IMR-90 (cell line): ENCODE measurements at regions not wholly inside any gene's neighbourhood (a gene's known extent, or its start where the extent isn't known, plus 50 kb on each side); places are given as distances from the start of the nearest gene placed in this dataset.

Experiments used
- ATAC-seq: fragments of 200-7000 bp; cut with Tn5 transposase; 2 replicates; pipeline ENCODE4 v1.9.1; 2020; ENCODE audit warnings: low read depth, mild to moderate bottlenecking, moderate library complexity
- BruUV-seq: library from RNA; stranded (reverse); fragments of 400-500 nt; replicated peaks from 2 replicates; lab custom pipeline; 2021; lab: Mats Ljungman, UMichigan
- CTCF ChIA-PET: fragments of 300-600 bp; formaldehyde crosslinking; extraction: SDS; loops from one replicate; lab custom pipeline; 2021; ENCODE audit warnings: antibody characterized with exemption; lab: Yijun Ruan, JAX
- POLR2A ChIA-PET: fragments of 300-600 bp; sonication (Branson Sonifier 250); formaldehyde crosslinking; loops from one replicate; lab custom pipeline; 2022; ENCODE audit warnings: antibody characterized with exemption; ENCODE audit not compliant: unreplicated experiment; lab: Charles Lee
- DNase-seq: peaks from one replicate; pipeline ENCODE4 v3.0.0; 2013
- H2AFZ ChIP-seq: replicated peaks from 2 replicates; pipeline ENCODE3; 2013; ENCODE audit warnings: low read length, mild to moderate bottlenecking; ENCODE audit not compliant: poor library complexity
- H2AK5ac ChIP-seq: 2 replicates; pipeline ENCODE4 v1.6.1; 2013; ENCODE audit warnings: low read depth, low read length, inconsistent platforms
- H2AK9ac ChIP-seq: replicated peaks from 2 replicates; pipeline ENCODE3; 2013; ENCODE audit warnings: mild to moderate bottlenecking, low read depth, low read length, moderate library complexity; ENCODE audit not compliant: poor library complexity
- H2BK120ac ChIP-seq: 2 replicates; pipeline ENCODE4 v1.6.1; 2013; ENCODE audit warnings: low read depth, low read length, inconsistent platforms
- H2BK15ac ChIP-seq: 3 replicates; pipeline ENCODE4 v1.6.1; 2013; ENCODE audit warnings: low read depth, low read length, inconsistent platforms
- H2BK20ac ChIP-seq: 2 replicates; pipeline ENCODE4 v1.6.1; 2013; ENCODE audit warnings: low read depth, mild to moderate bottlenecking, inconsistent platforms, low read length, moderate library complexity
- H2BK5ac ChIP-seq: 2 replicates; pipeline ENCODE4 v1.6.1; 2013; ENCODE audit warnings: mild to moderate bottlenecking, low read depth, low read length, inconsistent platforms; ENCODE audit not compliant: poor library complexity, severe bottlenecking
- H3K14ac ChIP-seq: replicated peaks from 2 replicates; pipeline ENCODE4 v1.6.1; 2013; ENCODE audit warnings: low read depth, low read length, inconsistent platforms
- H3K18ac ChIP-seq: 2 replicates; pipeline ENCODE4 v1.6.1; 2013; ENCODE audit warnings: low read depth, low read length, control low read depth
- H3K23ac ChIP-seq: 2 replicates; pipeline ENCODE4 v1.6.1; 2013; ENCODE audit warnings: low read depth, low read length, inconsistent platforms
- H3K27ac ChIP-seq: 2 replicates; pipeline ENCODE4 v1.5.1; 2013; ENCODE audit warnings: mild to moderate bottlenecking, control low read depth, low read length; ENCODE audit not compliant: insufficient read depth
- H3K27me3 ChIP-seq: 2 replicates; pipeline ENCODE4 v1.6.1; 2013; ENCODE audit warnings: low read length; ENCODE audit not compliant: control insufficient read depth, insufficient read depth
- H3K36me3 ChIP-seq: 2 replicates; pipeline ENCODE4 v1.6.1; 2013; ENCODE audit warnings: low read length, mixed read lengths; ENCODE audit not compliant: control insufficient read depth, insufficient read depth
- H3K4ac ChIP-seq: 2 replicates; pipeline ENCODE4 v1.6.1; 2013; ENCODE audit warnings: low read depth, low read length, inconsistent platforms
- H3K4me1 ChIP-seq: 2 replicates; pipeline ENCODE4 v1.6.1; 2013; ENCODE audit warnings: low read length, mixed read lengths; ENCODE audit not compliant: control insufficient read depth, insufficient read depth
- H3K4me2 ChIP-seq: 2 replicates; pipeline ENCODE4 v1.6.1; 2013; ENCODE audit warnings: low read depth, mild to moderate bottlenecking, control low read depth, low read length, moderate library complexity
- H3K4me3 ChIP-seq: 2 replicates; pipeline ENCODE4 v1.5.1; 2013; ENCODE audit warnings: low read depth, mild to moderate bottlenecking, control low read depth, low read length, moderate library complexity; ENCODE audit not compliant: insufficient read depth
- H3K56ac ChIP-seq: 2 replicates; pipeline ENCODE4 v1.6.1; 2013; ENCODE audit warnings: low read length, inconsistent platforms; ENCODE audit not compliant: insufficient read depth; ENCODE audit errors: extremely low read depth
- H3K79me1 ChIP-seq, 2 experiments: 2 replicates each; pipeline ENCODE4 v1.6.1; 2013; ENCODE audit warnings: low read length in 2 of 2, inconsistent platforms in 1 of 2, low read depth in 1 of 2
- H3K9ac ChIP-seq: 2 replicates; pipeline ENCODE4 v1.6.1; 2013; ENCODE audit warnings: low read depth, low read length, control low read depth
- H3K9me1 ChIP-seq: 2 replicates; pipeline ENCODE4 v1.6.1; 2013; ENCODE audit warnings: low read length, inconsistent platforms; ENCODE audit not compliant: insufficient read depth
- H3K9me3 ChIP-seq: 2 replicates; pipeline ENCODE4 v1.6.1; 2013; ENCODE audit warnings: low read length; ENCODE audit not compliant: control insufficient read depth, insufficient read depth
- H4K20me1 ChIP-seq: 2 replicates; pipeline ENCODE4 v1.6.1; 2013; ENCODE audit warnings: low read length, inconsistent platforms; ENCODE audit not compliant: insufficient read depth
- H4K5ac ChIP-seq: 2 replicates; pipeline ENCODE4 v1.6.1; 2013; ENCODE audit warnings: mild to moderate bottlenecking, low read depth, low read length, control low read depth
- H4K8ac ChIP-seq, 2 experiments: 2 replicates each; pipeline ENCODE4 v1.6.1; 2013; ENCODE audit warnings: low read depth in 2 of 2, low read length in 2 of 2, control low read depth in 1 of 2, inconsistent platforms in 1 of 2
- H4K91ac ChIP-seq: 2 replicates; pipeline ENCODE4 v1.6.1; 2013; ENCODE audit warnings: low read depth, low read length, inconsistent platforms; ENCODE audit not compliant: insufficient read depth
- BHLHE40 ChIP-seq: fragments of 150-350 bp; IDR thresholded peaks from 2 replicates; pipeline ENCODE4 v1.6.1; 2016; ENCODE audit warnings: mild to moderate bottlenecking, low read depth, low read length
- CEBPB ChIP-seq: IDR thresholded peaks from 2 replicates; pipeline ENCODE4 v1.6.1; 2012; ENCODE audit warnings: low read depth, low read length, improper control_type of control experiment
- CHD1 ChIP-seq: IDR thresholded peaks from 2 replicates; pipeline ENCODE4 v1.6.1; 2012; ENCODE audit warnings: low read depth, low read length, improper control_type of control experiment
- CTCF ChIP-seq: conservative IDR thresholded peaks from 2 replicates; pipeline ENCODE4 v1.5.1; 2012; ENCODE audit warnings: mild to moderate bottlenecking, low read depth, low read length, improper control_type of control experiment
- ELK1 ChIP-seq: fragments of 150-350 bp; IDR thresholded peaks from 2 replicates; pipeline ENCODE4 v1.6.1; 2016; ENCODE audit warnings: low read depth, mild to moderate bottlenecking, low read length, moderate library complexity, borderline replicate concordance
- FOS ChIP-seq: fragments of 150-350 bp; IDR thresholded peaks from 2 replicates; pipeline ENCODE4 v1.6.1; 2016; ENCODE audit warnings: low read depth, low read length
- MAFK ChIP-seq: IDR thresholded peaks from 2 replicates; pipeline ENCODE4 v1.6.1; 2012; ENCODE audit warnings: low read depth, low read length, improper control_type of control experiment
- MAZ ChIP-seq: IDR thresholded peaks from 2 replicates; pipeline ENCODE4 v1.6.1; 2012; ENCODE audit warnings: low read depth, mild to moderate bottlenecking, low read length, improper control_type of control experiment, moderate library complexity, borderline replicate concordance
- MXI1 ChIP-seq: IDR thresholded peaks from 2 replicates; pipeline ENCODE4 v1.6.1; 2012; ENCODE audit warnings: low read depth, mild to moderate bottlenecking, low read length, moderate library complexity, borderline replicate concordance
- NFE2L2 ChIP-seq: fragments of 150-350 bp; IDR thresholded peaks from 2 replicates; pipeline ENCODE4 v1.6.1; 2016; ENCODE audit warnings: low read depth, mild to moderate bottlenecking, low read length
- POLR2A ChIP-seq: IDR thresholded peaks from 2 replicates; pipeline ENCODE4 v1.6.1; 2012; ENCODE audit warnings: mild to moderate bottlenecking, low read depth, low read length
- RAD21 ChIP-seq: IDR thresholded peaks from 2 replicates; pipeline ENCODE4 v1.6.1; 2012; ENCODE audit warnings: low read length, improper control_type of control experiment
- RCOR1 ChIP-seq: IDR thresholded peaks from 2 replicates; pipeline ENCODE4 v1.6.1; 2012; ENCODE audit warnings: mild to moderate bottlenecking, low read length, improper control_type of control experiment; ENCODE audit not compliant: insufficient replicate concordance
- RFX5 ChIP-seq: IDR thresholded peaks from 2 replicates; pipeline ENCODE4 v1.8.0; 2012; ENCODE audit warnings: low read depth, mild to moderate bottlenecking, low read length, moderate library complexity
- SMC3 ChIP-seq: fragments of 150-350 bp; IDR thresholded peaks from 2 replicates; pipeline ENCODE4 v1.6.1; 2016; ENCODE audit warnings: low read depth, mild to moderate bottlenecking, antibody characterized with exemption, low read length, moderate library complexity
- USF2 ChIP-seq: fragments of 150-350 bp; IDR thresholded peaks from 2 replicates; pipeline ENCODE4 v1.6.1; 2017; ENCODE audit warnings: mild to moderate bottlenecking, antibody characterized with exemption, low read length, low read depth
- WGBS, 2 experiments: methylation state at CpG; one replicate each; pipeline versions ENCODE4 v1.1.5 to v1.1.7; 2013; ENCODE audit warnings: missing lambda C conversion rate in 2 of 2; ENCODE audit not compliant: insufficient read length in 1 of 2; ENCODE audit errors: extremely low coverage in 2 of 2; 5-methylcytosine and 5-hydroxymethylcytosine counted together
- dilution Hi-C: fragments of 300-500 bp; cut with HindIII; formaldehyde crosslinking; loops from one replicate; pipeline ENCODE4 v1.14.3; 2018; ENCODE audit warnings: low sequenced_read_pairs; ENCODE audit not compliant: unreplicated experiment
- in situ Hi-C: fragments of 300-500 bp; cut with MboI; formaldehyde crosslinking; loops from 3 replicates; pipeline ENCODE4 v1.14.3; 2019; ENCODE audit warnings: low sequenced_read_pairs, inconsistent platforms, mixed read lengths
- intact Hi-C: fragments of 100-400 bp; cut with micrococcal nuclease; formaldehyde crosslinking; loops from 2 replicates; pipeline ENCODE4 v1.10.0; 2022

- Histone ChIP-seq H4K8ac (no peak overlapping the region), H3K56ac (no peak overlapping the region), H3K4ac (no peak overlapping the region), H4K20me1 (no peaks in the 10 kb centered on the region), H3K9me1 (no peaks in the 10 kb centered on the region), H2AK5ac (no peak overlapping the region), H2AK9ac (no peak overlapping the region), H3K27ac (no peak overlapping the region), H3K4me1 (no peaks in the 10 kb centered on the region), H3K36me3 (no peaks in the 10 kb centered on the region), H3K14ac (no peak overlapping the region), H2BK5ac (no peak overlapping the region), H4K91ac (no peak overlapping the region), H2BK20ac (no peak overlapping the region), H2AFZ (no peak overlapping the region), H3K79me1 (no peaks in the 10 kb centered on the region), H3K27me3 (peaks cover 4% of the 10 kb centered on the region; the same call in 1 of the 2 replicates), H2BK120ac (no peak overlapping the region), H3K23ac (no peak overlapping the region), H3K9me3 (no peaks in the 10 kb centered on the region; the same call in 1 of the 2 replicates), H4K5ac (no peak overlapping the region), H3K18ac (no peak overlapping the region), H3K9ac (no peak overlapping the region), H3K4me2 (no peak overlapping the region), H2BK15ac (no peak overlapping the region), H3K4me3 (no peak overlapping the region)
- ATAC-seq (no peak), DNase-seq (no peak)
- TF ChIP-seq FOS = no peak
- no peak for TF ChIP-seq NFE2L2
- TF ChIP-seq MAZ = no peak
- TF ChIP-seq BHLHE40 = no peak
- no peak for TF ChIP-seq RCOR1
- no peak for TF ChIP-seq USF2
- TF ChIP-seq RAD21 = no peak
- no peak for TF ChIP-seq CTCF
- TF ChIP-seq MAFK = no peak
- no peak for TF ChIP-seq CEBPB
- no peak for TF ChIP-seq POLR2A
- no peak for TF ChIP-seq ELK1
- TF ChIP-seq RFX5 = no peak
- no peak for TF ChIP-seq SMC3
- no peak for TF ChIP-seq CHD1
- TF ChIP-seq MXI1 = no peak
- in situ Hi-C loops (loop anchor here (10.0 to 25.0 kb wide), 2 partner anchors 501 to 724 kb away; partner anchors contain the start of gene TBL1X), dilution Hi-C loops (no loop called here), intact Hi-C loops (no loop called here)
- WGBS, 2 experiments = no CpG with 5 or more reads among the region's 3 CpGs
- ChIA-PET CTCF (no interaction called here), POLR2A (no interaction called here)
- no TSS peak for BruUV-seq
Observed at GRCh38 chrX:8960957-8961468, 72.9 kb downstream of the FAM9B start.
